GM18907 (cell line): ENCODE measurements at regions not wholly inside any gene's neighbourhood (a gene's known extent, or its start where the extent isn't known, plus 50 kb on each side); places are given as distances from the start of the nearest gene placed in this dataset.

Experiments
- ATAC-seq: cut with Tn5 transposase; IDR thresholded peaks from one replicate; pipeline ENCODE4 v1.9.1; 2021; ENCODE audit warnings: mild to moderate bottlenecking, moderate library complexity; ENCODE audit not compliant: unreplicated experiment

DNA sequence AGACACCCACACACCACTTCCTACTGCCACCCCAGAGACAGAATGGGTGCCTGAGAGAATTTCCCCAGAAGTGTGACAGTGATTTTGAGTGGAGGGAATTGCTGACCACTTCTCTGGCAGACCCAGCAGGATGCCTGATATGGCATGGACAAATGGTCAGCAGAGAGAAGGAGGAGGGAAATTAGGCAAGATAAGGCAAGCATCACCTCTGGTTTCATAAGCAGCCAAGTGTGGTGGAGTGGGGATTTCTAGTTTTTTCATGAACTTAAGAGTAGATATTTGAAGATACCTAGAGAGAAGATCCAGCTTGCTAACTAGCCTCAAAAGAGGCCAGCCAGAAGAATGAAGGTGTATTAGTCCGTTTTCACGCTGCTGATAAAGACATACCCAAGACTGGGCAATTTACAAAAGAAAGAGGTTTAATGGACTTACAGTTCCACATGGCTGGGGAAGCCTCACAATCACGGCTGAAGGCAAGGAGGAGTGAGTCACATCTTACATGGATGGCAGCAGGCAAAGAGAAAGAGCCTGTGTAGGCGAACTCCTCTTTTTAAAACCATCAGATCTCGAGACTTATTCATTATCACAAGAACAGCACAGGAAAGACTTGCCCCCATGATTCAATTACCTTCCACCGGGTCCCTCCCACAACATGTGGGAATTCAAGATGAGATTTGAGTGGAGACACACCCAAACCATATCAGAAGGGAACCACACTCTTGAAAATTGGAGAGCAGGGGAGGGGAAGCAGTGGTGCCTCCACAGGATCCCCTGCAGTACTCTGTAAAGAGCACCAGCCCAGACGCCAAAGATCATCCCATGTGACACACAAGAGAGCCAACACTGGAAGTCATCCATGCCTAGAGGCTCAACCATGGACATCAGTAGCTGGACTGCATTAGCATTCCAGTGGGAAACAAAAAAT is 64.2 kb downstream of the RBM43 start:
- no peak for ATAC-seq

DNA sequence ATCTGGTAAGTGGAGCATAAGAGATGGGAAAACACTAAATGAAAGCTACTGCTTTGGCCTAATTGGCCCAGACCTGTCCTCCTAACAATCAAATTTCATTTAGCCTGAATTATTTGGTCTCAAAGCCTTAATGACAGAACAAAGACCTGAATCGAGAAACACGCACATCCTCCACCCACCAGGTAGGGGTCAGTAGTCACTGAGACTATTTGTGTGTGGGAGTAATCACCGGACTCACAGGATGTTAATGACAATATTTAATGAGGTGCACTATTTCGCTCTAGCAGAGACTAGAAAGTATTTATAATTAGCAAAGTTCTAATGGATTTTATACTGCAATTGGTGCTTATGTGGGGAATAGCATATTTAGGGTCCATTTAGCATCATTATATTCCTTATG is 68.1 kb downstream of the RBM43 start:
- ATAC-seq, result no peak

DNA sequence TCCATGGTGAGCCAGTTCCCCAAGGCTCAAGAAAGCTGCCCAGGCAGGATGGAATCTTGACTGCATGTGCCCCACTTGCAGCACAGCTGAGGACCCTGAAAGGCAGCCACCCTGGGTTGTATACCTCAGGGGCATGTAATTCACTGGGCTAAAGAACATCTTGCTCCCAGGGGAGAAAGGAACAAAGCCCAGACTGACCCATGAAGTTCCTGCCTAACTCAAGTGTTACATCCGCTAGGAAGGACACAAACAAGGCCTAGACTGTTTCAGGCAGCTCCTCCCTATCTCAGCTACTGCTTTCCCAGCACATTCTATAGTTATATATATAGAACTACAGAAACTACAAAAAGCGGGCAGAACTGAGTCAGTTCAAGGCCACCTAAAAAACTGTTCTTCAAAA is 69.0 kb downstream of the RBM43 start:
- no peak for ATAC-seq

DNA sequence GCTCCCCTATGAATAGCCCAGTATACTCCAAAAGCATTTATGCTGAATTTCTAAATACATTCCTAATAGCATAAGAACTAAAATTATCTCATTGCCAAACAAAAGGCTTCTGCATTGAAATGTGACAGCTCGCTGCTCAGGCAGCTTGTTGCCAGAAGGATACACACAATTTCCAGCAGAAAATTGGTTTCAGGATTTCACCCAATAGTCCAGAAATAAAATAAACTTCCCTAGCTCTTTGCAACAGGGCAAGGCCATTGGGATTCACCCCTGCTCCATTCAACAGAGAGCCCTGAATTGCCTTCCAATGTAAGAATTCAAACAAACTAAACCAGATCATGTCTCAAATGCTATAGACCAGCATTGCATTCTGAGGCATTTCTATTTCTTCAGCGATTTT is 70.7 kb downstream of the RBM43 start:
- no peak for ATAC-seq

- no peak for ATAC-seq
These were observed 72.5 kb downstream of the RBM43 start for GRCh38 chr2:151189125-151189524.

DNA sequence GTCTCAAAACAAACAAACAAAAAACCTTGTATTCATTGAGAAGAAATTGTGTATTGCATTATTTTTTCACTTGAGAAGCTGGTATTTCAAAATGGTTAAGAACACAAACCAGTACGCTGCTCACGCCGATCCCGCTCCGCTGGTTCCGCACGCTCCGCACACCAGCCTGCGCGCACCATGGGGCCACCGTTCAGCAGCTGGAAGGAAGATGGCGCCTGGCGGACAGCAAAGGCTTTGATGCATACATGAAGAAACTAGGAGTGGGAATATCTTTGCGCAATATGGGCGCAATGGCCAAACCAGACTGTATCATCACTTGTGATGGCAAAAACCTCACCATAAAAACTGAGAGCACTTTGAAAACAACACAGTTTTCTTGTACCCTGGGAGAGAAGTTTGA is 75.7 kb downstream of the RBM43 start:
- ATAC-seq, result no peak

DNA sequence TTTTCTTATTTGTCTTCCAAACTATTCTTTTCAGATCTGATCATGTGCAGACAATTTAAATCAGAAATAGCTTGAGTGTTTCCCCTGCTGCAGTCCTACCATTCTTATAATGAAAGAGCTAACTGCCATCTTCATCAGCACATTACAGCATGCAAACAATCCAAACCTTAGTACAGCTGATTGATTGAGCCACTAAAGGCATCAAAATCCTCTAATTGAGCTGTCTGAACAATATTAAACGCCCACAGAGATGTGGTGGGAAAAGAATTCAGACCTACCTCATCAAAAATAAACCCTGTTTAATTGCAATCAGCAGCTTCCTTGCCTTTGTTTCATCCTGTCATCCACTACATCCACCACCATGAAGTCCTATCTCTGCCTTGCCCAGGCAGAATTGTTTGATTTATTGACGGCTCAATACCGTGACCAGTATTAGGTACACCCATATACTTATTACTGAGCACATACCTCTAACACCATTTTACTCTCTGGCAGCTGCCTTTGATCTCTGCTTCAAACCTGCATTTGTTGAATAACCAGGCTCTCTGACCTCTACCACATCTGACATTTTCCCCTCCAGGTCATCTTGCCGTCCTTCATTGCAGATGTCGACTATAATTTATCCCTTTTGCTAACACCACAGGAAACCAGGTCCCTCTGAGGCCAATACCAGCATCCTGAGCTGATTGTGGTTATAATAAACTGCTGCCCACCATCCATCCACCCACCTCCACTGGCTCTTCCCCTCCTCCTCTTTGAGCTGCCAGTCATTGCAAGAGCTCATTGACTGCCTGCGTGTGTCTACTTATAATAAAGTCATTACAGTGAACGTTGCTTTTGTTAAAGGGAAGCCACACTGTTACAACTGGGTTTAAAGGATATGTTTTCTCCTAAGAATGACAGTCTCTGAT is 78.5 kb downstream of the RBM43 start:
- ATAC-seq, result no peak

DNA sequence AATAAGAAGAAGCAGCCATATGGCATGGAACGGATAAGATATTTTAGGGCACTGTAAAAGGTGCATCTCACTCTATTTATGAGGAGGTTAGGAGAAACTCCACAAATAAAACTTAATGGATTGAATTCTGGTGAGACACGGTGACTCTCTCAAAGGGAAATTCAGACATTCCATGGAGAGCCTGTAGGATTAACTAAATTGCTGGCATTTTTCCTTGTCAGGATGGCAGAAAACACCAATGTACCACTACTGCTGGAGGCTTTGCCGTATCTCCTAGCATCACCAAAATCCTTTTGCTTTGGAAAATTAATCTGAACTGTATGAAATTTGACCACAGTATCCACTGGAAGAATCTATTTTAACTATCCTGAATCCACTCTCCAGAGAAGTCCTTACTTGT is 79.3 kb downstream of the RBM43 start:
- no peak for ATAC-seq

DNA sequence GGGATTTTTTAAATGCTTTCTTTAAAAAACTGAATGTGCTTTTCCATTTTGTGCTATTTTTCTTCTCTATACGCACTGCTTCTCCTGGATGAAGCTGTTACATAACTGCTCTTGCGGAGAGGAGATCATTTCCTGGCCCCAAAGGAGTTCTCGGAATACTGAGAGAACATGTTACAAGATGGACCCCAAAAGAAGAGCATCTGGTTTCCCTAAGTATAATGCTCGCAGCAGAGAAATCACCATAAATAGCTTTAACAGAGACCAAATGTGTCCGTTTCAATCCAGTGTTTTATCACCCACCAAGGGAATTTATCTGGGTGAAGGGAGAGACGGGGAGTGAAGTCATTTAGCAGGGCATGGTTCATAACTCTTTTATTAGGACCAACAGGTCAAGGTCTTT is 80.1 kb downstream of the RBM43 start:
- no peak for ATAC-seq

DNA sequence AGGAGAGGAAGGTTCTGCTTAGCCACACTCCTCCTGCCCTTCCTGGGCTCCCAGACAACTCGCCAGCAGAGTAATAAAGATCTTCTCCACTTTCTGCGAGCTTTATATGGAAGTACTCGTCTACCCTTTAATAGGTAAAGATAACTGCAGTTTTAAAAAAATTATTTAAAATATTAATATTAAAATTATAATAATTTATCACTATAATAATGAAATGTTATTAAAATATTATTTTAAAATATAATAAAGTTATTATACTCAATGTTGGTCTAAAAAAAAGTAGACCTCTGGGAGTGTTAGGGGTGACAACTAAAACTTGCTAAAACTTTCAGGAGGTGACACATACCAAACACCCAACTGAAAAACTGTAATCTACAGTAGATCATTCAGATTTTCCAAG is 81.5 kb downstream of the RBM43 start:
- no peak for ATAC-seq

DNA sequence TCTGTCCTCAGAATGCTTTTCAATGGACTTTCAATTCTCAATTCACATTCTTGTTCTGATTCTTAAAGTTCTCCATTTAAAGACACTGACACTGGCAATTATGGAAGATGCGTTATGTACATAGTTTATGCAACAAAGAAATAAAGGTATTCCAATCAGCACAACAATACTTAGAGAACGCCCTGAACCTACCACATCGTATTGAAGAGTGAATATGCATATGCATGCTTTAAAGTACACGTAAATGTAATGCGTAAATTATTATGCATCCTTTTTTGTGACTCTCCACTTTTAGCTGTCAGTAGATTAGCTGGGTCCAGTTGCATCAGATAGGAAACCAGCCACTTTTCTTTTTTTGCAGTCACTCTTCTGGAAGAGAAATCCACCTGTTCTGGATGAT is 83.5 kb downstream of the RBM43 start:
- no peak for ATAC-seq

DNA sequence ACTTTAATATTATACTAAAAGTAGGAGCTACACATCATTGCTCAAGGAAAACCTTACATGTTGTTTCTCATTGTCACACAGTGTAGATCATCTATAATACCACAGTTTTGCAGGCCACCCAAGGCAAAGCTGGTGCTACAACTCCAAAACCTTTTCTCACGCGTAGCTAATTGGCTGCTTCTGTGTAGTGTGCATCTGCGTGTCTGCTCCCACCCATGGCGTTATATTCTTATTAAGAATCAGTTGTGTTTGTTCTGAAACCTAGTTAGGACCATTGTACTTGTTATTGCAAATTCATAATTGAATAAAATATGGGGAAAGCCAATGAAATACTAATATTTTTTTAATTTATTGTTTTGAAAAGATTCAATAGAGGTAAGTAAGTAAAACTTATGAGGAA is 83.9 kb downstream of the RBM43 start:
- ATAC-seq, result no peak

- ATAC-seq, result no peak
These were observed 85.0 kb downstream of the RBM43 start for GRCh38 chr2:151176661-151177060.

DNA sequence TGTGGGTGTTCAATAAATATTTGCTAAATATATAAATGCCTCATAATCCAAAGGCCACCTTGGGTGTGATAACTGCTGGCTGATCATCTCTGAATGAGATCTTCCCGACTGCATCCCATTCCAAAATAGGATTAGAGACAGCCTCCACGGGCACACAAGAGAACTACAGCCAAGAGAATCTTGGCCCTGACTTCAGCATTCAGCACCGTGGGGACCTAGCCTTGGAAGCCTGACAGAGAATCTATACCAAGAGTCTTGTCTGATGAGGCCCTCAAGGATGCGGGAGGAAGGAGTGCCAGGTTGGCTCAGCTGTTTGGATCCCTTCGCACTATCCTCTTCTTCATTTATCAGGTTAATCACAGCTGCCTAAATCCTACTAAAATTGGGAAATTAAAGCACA is 85.8 kb downstream of the RBM43 start:
- ATAC-seq, result no peak

GRCh38 chr2:151174127-151174526 is 87.5 kb downstream of the RBM43 start:
- ATAC-seq, result no peak

DNA sequence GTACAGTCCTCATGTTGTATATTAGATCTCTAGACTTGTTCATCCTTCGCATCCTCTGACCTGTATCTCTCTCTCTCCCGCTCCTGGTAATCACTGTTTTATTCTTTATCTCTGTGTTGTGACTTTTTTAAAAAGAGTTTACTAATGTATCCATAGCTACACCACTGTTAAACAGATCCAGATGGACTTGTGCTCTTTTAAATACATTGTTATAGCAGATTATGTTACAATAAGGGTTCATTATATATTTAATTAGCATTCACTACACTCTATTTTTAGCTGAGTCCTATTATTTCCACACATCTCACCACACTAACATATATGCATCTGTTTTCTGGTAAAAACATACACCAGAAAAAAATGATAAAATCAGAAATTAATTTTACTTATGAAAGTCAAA is 90.5 kb downstream of the RBM43 start:
- ATAC-seq, result no peak

DNA sequence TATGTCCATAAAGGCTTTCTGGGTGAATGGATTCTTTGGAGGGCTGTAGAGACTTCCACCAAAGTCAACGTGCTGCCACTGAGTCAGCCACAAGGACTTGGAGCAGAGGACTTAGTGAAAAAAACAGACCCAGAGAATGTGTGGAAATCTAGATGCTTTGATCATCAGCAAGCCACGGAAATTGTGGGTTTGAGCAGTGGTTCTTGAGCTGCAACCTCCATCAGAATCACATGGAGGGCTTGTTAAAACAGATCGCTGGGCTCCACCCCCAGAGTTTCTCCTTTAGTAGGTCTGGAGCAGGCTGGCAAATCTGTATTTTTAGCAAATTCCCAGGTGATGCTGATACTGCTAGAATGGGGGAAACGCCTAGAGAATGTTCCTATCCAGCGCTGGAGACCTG is 95.3 kb downstream of the RBM43 start:
- no peak for ATAC-seq

- ATAC-seq, result no peak
These were observed 96.5 kb downstream of the RBM43 start for GRCh38 chr2:151165105-151165684.

GRCh38 chr2:151161821-151162551 is 99.7 kb downstream of the RBM43 start:
- no peak for ATAC-seq

GRCh38 chr2:151159109-151159662 is 102.5 kb downstream of the RBM43 start:
- ATAC-seq, result no peak
